Activated naive CD8-positive, alpha-beta T cell treated with anti-CD3 and anti-CD28 coated beads for 36 hours (primary cell): ENCODE measurements at regions not wholly inside any gene's neighbourhood (a gene's known extent, or its start where the extent isn't known, plus 50 kb on each side); places are given as distances from the start of the nearest gene placed in this dataset.

ENCODE experiments used
- DNase-seq: peaks from one replicate; pipeline ENCODE4 v3.0.0; 2021
- H3K27ac Mint-ChIP-seq: one replicate; pipeline ENCODE4 v1.8.0; 2022; ENCODE audit warnings: mild to moderate bottlenecking, moderate library complexity, mixed read lengths
- H3K27me3 Mint-ChIP-seq: one replicate; pipeline ENCODE4 v1.8.0; 2022; ENCODE audit warnings: mild to moderate bottlenecking, mixed read lengths
- H3K36me3 Mint-ChIP-seq: one replicate; pipeline ENCODE4 v1.8.0; 2021; ENCODE audit warnings: mild to moderate bottlenecking, mixed read lengths
- H3K4me1 Mint-ChIP-seq: one replicate; pipeline ENCODE4 v1.8.0; 2021; ENCODE audit warnings: mixed read lengths
- H3K4me3 Mint-ChIP-seq: one replicate; pipeline ENCODE4 v1.8.0; 2022; ENCODE audit warnings: mild to moderate bottlenecking, moderate library complexity, mixed read lengths
- H3K9me3 Mint-ChIP-seq: one replicate; pipeline ENCODE4 v1.8.0; 2022; ENCODE audit warnings: mixed read lengths

DNA sequence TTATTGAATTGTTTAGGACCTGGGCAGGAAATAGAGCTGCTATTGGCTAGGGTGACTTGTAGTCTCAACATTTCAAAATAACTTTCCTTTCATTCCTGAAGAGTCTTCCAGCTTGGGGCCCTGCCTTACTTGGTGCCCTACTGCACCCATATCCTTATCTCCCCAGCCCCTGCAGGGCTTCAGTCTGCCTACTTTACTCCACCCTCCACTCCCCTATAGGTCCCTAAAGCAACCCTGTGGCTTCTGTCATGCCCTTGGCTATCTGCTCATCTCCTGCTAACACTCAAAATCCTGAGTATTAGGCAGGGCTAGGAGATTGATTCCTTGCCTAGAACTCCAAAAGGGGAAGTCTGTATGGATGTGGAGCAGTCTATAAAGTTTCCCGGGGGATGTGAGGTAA, 57.6 kb upstream of the PRKG2 start:
- Mint-ChIP-seq H3K27ac (no peak overlapping the region), H3K36me3 (peaks cover 4% of the 10 kb centered on the region), H3K4me1 (no peaks in the 10 kb centered on the region), H3K4me3 (no peak overlapping the region), H3K9me3 (peaks cover 13% of the 10 kb centered on the region), H3K27me3 (no peaks in the 10 kb centered on the region)
- DNase-seq = no peak
